A673 (cell line): ENCODE measurements at regions not wholly inside any gene's neighbourhood (a gene's known extent, or its start where the extent isn't known, plus 50 kb on each side); places are given as distances from the start of the nearest gene placed in this dataset.

Experiments
- BruUV-seq: library from RNA; stranded (reverse); fragments of 400-500 nt; replicated peaks from 2 replicates; lab custom pipeline; 2021; lab: Mats Ljungman, UMichigan
- CTCF ChIA-PET: fragments of 300-600 bp; sonication (Branson Sonifier 250); formaldehyde crosslinking; loops from one replicate; lab custom pipeline; 2022; ENCODE audit warnings: antibody characterized with exemption; lab: Charles Lee
- POLR2A ChIA-PET: fragments of 300-600 bp; sonication (Branson Sonifier 250); formaldehyde crosslinking; loops from one replicate; lab custom pipeline; 2022; ENCODE audit warnings: antibody characterized with exemption; ENCODE audit not compliant: low non-redundant PET; lab: Charles Lee
- DNase-seq: peaks from one replicate; pipeline ENCODE4 v3.0.0-alpha.2; 2015; ENCODE audit warnings: low spot score
- H3K27ac ChIP-seq: fragments of 200-600 bp; sonication (generic); 2 replicates; pipeline ENCODE4 v1.5.1; 2016; ENCODE audit warnings: mixed run types, low read depth, mild to moderate bottlenecking, mixed read lengths, antibody characterized with exemption, low read length; ENCODE audit not compliant: poor library complexity, severe bottlenecking
- H3K27me3 ChIP-seq: fragments of 200-600 bp; sonication (generic); replicated peaks from 2 replicates; pipeline ENCODE4 v1.6.1; 2017; ENCODE audit warnings: mixed run types, low read depth, mild to moderate bottlenecking, mixed read lengths, antibody characterized with exemption, low read length; ENCODE audit not compliant: insufficient read depth, poor library complexity
- H3K36me3 ChIP-seq: fragments of 200-600 bp; sonication (generic); 2 replicates; pipeline ENCODE4 v1.6.1; 2016; ENCODE audit warnings: mixed run types, mild to moderate bottlenecking, mixed read lengths, antibody characterized with exemption, low read length; ENCODE audit not compliant: insufficient read depth, poor library complexity, severe bottlenecking
- H3K4me1 ChIP-seq: fragments of 200-600 bp; sonication (generic); 2 replicates; pipeline ENCODE4 v1.6.1; 2017; ENCODE audit warnings: mixed run types, mild to moderate bottlenecking, mixed read lengths, antibody characterized with exemption, low read length; ENCODE audit not compliant: insufficient read depth, poor library complexity, severe bottlenecking
- H3K4me3 ChIP-seq: fragments of 200-600 bp; sonication (generic); 2 replicates; pipeline ENCODE4 v1.5.1; 2016; ENCODE audit warnings: low read depth, mixed run types, mild to moderate bottlenecking, mixed read lengths, low read length; ENCODE audit not compliant: poor library complexity, severe bottlenecking
- H3K9me3 ChIP-seq: fragments of 200-600 bp; sonication (generic); 2 replicates; pipeline ENCODE4 v1.6.1; 2016; ENCODE audit warnings: mixed run types, low read depth, mild to moderate bottlenecking, mixed read lengths, antibody characterized with exemption, low read length; ENCODE audit not compliant: poor library complexity, severe bottlenecking
- CTCF ChIP-seq: fragments of 300-800, 200-600 bp; sonication (generic); conservative IDR thresholded peaks from 2 replicates; pipeline ENCODE4 v1.5.1; 2017; ENCODE audit warnings: low read depth, mild to moderate bottlenecking, antibody characterized with exemption, low read length, moderate library complexity, mixed read lengths
- EZH2 ChIP-seq: fragments of 200-600 bp; sonication (generic); IDR thresholded peaks from 2 replicates; pipeline ENCODE4 v1.6.1; 2017; ENCODE audit warnings: borderline replicate concordance, low read depth, mild to moderate bottlenecking, mixed read lengths, antibody characterized with exemption, low read length; ENCODE audit not compliant: poor library complexity, severe bottlenecking
- intact Hi-C: fragments of 100-400 bp; cut with micrococcal nuclease; formaldehyde crosslinking; loops from one replicate; pipeline ENCODE4 v1.10.0; 2022; ENCODE audit not compliant: unreplicated experiment

- Histone ChIP-seq H3K36me3 (no peaks in the 10 kb centered on the region), H3K4me3 (no peak overlapping the region), H3K9me3 (no peaks in the 10 kb centered on the region), H3K27me3 (peaks cover 22% of the 10 kb centered on the region), H3K27ac (no peak overlapping the region), H3K4me1 (no peaks in the 10 kb centered on the region)
- BruUV-seq, result no TSS peak
- no peak for DNase-seq
- intact Hi-C loops, result no loop called here
- no peak for TF ChIP-seq CTCF
- TF ChIP-seq EZH2, result no peak
- POLR2A ChIA-PET, result no interaction called here
- CTCF ChIA-PET, result interaction anchor here (0.6 kb wide), 1 partner anchor 975 kb away, joined by 3 read pairs; no protein-coding TSS in a partner anchor
Measured at GRCh38 chr5:164210491-164210890, 705.1 kb downstream of the MAT2B start.

GRCh38 chr5:164214698-164215097 is 709.3 kb downstream of the MAT2B start:
- POLR2A ChIA-PET, result no interaction called here
- no peak for DNase-seq
- CTCF ChIA-PET, result no interaction called here

GRCh38 chr5:164217464-164217863 is 712.0 kb downstream of the MAT2B start:
- TF ChIP-seq EZH2 (no peak), CTCF (no peak)
- POLR2A ChIA-PET, result no interaction called here
- Histone ChIP-seq H3K9me3 (no peaks in the 10 kb centered on the region), H3K27me3 (peaks cover 5% of the 10 kb centered on the region), H3K27ac (no peak overlapping the region), H3K36me3 (no peaks in the 10 kb centered on the region), H3K4me1 (no peaks in the 10 kb centered on the region), H3K4me3 (no peak overlapping the region)
- CTCF ChIA-PET, result no interaction called here
- no TSS peak for BruUV-seq
- intact Hi-C loops, result no loop called here
- DNase-seq, result no peak

More at GRCh38 chr5:164214698-164215097, 709.3 kb downstream of the MAT2B start:
- BruUV-seq, result no TSS peak
- no peak for TF ChIP-seq CTCF
- no peak for TF ChIP-seq EZH2
- no peaks in the 10 kb centered on the region for H3K4me1 ChIP-seq
- H3K36me3 ChIP-seq, result no peaks in the 10 kb centered on the region
- no peak overlapping the region for H3K4me3 ChIP-seq
- intact Hi-C loops, result no loop called here
- H3K9me3 ChIP-seq, result no peaks in the 10 kb centered on the region
- peaks cover 15% of the 10 kb centered on the region for H3K27me3 ChIP-seq
- H3K27ac ChIP-seq, result no peak overlapping the region
